PC-9 (cell line): ENCODE measurements at regions not wholly inside any gene's neighbourhood (a gene's known extent, or its start where the extent isn't known, plus 50 kb on each side); places are given as distances from the start of the nearest gene placed in this dataset.

ENCODE experiments used
- CTCF ChIP-seq: fragments of 200-600 bp; sonication (generic); conservative IDR thresholded peaks from 2 replicates; pipeline ENCODE4 v1.6.1; 2017; ENCODE audit warnings: mixed run types, antibody characterized with exemption, mild to moderate bottlenecking, moderate library complexity
- EZH2 ChIP-seq: fragments of 200-600 bp; sonication (generic); IDR thresholded peaks from 2 replicates; pipeline ENCODE4 v1.8.0; 2017; ENCODE audit warnings: antibody characterized with exemption, low read depth

GRCh38 chr9:81858657-81859430 lies 69.4 kb upstream of the SPATA31D4 start:
- no peak for TF ChIP-seq CTCF
- TF ChIP-seq EZH2 = no peak
